H1 (cell line): ENCODE measurements at regions not wholly inside any gene's neighbourhood (a gene's known extent, or its start where the extent isn't known, plus 50 kb on each side); places are given as distances from the start of the nearest gene placed in this dataset.

Experiments
- KDM5A ChIP-seq: fragments of 200-600 bp; IDR thresholded peaks from 2 replicates; pipeline ENCODE4 v1.7.1; 2012; ENCODE audit warnings: mild to moderate bottlenecking, low read length, inconsistent platforms, mixed read lengths
- TAF1 ChIP-seq: IDR thresholded peaks from 2 replicates; pipeline ENCODE4 v1.6.1; 2011; ENCODE audit warnings: mild to moderate bottlenecking, low read depth, low read length

DNA sequence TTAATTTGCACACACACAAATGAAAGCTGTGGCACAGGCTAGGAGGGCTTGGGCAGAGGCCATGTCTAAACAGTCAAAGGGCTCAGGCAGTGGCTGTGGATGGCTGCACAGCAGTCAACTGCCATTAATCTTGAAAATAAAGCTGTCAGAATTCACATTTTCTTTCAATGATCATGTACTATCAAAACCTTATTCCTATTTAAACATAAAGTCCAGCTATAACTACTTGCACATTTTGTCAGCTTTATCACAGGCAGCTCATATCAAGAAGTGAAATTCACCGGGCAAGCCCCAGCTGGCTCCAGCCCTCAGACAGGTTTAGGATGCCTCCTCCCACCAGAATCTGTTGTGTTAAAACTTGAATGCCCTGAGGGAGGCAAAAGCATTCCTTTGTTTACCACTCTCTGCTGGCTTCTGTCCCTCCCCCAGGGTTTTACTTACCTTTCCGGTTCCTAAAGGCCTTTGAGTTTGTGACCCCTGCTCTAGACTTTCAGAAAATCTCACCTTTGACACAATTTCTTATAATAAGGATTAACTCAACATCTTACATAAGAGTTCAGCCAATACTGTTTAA is 54.9 kb upstream of the GRAMD2B start (continued):
- TF ChIP-seq TAF1 (no peak), KDM5A (no peak)
